K562 (cell line): ENCODE measurements at regions not wholly inside any gene's neighbourhood (a gene's known extent, or its start where the extent isn't known, plus 50 kb on each side); places are given as distances from the start of the nearest gene placed in this dataset.

Experiments used
- CEBPB ChIP-seq: fragments of 450-650 bp; IDR thresholded peaks from 2 replicates; pipeline ENCODE4 v1.6.1; 2016; ENCODE audit warnings: missing genetic modification characterization, missing compliant biosample characterization
- CEBPG ChIP-seq, 3 experiments: fragments of 200-800 bp in 1 of 3; sonication (Bioruptor generic) in 1 of 3; sonication (generic) in 1 of 3; formaldehyde crosslinking in 1 of 3; IDR thresholded peaks in 2 of 3; conservative IDR thresholded peaks in 1 of 3; 2 replicates each; pipeline versions ENCODE4 v1.6.1 to v1.8.0; 2016 to 2022; ENCODE audit warnings: missing compliant biosample characterization in 2 of 3, missing genetic modification characterization in 2 of 3, mild to moderate bottlenecking in 1 of 3, missing genetic modification reagents in 1 of 3
- TF ChIP-seq, protein P1 (sequence below), 3 experiments: IDR thresholded peaks in 2 of 3; conservative IDR thresholded peaks in 1 of 3; 2 replicates each; pipeline ENCODE4 v1.5.1; 2011 to 2012; ENCODE audit warnings: low read length in 3 of 3, mild to moderate bottlenecking in 3 of 3, control low read depth in 2 of 3, improper control_type of control experiment in 1 of 3, inconsistent platforms in 1 of 3, low read depth in 1 of 3, mixed read lengths in 1 of 3, moderate library complexity in 1 of 3; ENCODE audit not compliant: insufficient read depth in 2 of 3
- TF ChIP-seq, protein P2 (sequence below), 2 experiments: fragments of 450-650 bp; formaldehyde crosslinking in 1 of 2; IDR thresholded peaks; 2 replicates each; pipeline versions ENCODE4 v1.4.0 to v1.6.1; 2014 to 2020; ENCODE audit warnings: mild to moderate bottlenecking in 2 of 2, borderline replicate concordance in 1 of 2, low read depth in 1 of 2

DNA sequence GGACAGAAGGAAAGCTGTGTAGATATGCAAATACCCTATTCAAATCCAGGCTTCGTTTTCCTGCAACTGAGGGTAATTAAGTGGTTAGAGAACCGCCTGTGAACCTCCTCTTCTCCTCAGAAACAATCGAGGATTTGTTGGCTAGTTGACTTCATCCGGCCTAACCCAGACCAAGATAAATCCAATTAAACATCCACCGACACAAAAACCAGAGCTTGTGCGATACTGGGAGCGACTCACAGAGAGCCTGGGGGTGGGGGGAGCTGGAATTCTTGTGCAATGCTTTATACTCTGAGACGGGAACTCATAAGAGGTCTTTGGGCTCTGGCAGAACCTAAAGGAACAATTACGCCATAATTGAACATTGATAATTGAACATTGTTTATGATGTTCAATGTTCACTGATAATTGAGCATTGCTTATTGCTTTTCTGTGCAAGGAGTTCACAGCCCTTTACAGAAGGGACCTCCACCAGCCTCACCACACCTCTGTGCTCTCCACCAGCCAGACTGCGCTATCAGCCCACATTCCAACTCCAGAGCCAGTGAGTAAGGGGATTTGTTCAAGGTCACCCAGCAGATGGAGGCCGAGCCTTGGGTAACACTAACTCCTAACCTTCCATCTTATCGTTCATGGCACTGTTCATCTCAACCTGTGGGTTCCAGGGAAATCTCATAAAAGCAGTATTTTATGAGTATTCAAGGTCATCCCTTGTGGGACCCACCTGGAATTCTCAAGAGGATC is 429.6 kb upstream of the JARID2 start (continued):
- TF ChIP-seq CEBPG (CRISPR knock-in tag; IDR thresholded peaks at IDR 0.05): peak; percentile 15; the same call in 1 of the 2 replicates
- 0 out of 4 replicates have a peak, but pooled peaks of 1 of the 2 experiments have one; percentile 31 for TF ChIP-seq CEBPG (tag; conservative IDR thresholded peaks at IDR 0.05 in 1 of 2, IDR thresholded peaks at IDR 0.05 in 1 of 2)
- TF ChIP-seq, protein P1, sequence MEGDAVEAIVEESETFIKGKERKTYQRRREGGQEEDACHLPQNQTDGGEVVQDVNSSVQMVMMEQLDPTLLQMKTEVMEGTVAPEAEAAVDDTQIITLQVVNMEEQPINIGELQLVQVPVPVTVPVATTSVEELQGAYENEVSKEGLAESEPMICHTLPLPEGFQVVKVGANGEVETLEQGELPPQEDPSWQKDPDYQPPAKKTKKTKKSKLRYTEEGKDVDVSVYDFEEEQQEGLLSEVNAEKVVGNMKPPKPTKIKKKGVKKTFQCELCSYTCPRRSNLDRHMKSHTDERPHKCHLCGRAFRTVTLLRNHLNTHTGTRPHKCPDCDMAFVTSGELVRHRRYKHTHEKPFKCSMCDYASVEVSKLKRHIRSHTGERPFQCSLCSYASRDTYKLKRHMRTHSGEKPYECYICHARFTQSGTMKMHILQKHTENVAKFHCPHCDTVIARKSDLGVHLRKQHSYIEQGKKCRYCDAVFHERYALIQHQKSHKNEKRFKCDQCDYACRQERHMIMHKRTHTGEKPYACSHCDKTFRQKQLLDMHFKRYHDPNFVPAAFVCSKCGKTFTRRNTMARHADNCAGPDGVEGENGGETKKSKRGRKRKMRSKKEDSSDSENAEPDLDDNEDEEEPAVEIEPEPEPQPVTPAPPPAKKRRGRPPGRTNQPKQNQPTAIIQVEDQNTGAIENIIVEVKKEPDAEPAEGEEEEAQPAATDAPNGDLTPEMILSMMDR (IDR thresholded peaks at IDR 0.05 in 2 of 3, conservative IDR thresholded peaks at IDR 0.05 in 1 of 3; ENCODE audit: insufficient read depth in 2 of 3, low read depth in 1 of 3, low read length in 3 of 3): peak in 2 of 3 experiments; percentile 16 to 29; a peak in 2 of 6 replicates
- TF ChIP-seq CEBPB (tag): peak; percentile 68
- TF ChIP-seq, protein P2, sequence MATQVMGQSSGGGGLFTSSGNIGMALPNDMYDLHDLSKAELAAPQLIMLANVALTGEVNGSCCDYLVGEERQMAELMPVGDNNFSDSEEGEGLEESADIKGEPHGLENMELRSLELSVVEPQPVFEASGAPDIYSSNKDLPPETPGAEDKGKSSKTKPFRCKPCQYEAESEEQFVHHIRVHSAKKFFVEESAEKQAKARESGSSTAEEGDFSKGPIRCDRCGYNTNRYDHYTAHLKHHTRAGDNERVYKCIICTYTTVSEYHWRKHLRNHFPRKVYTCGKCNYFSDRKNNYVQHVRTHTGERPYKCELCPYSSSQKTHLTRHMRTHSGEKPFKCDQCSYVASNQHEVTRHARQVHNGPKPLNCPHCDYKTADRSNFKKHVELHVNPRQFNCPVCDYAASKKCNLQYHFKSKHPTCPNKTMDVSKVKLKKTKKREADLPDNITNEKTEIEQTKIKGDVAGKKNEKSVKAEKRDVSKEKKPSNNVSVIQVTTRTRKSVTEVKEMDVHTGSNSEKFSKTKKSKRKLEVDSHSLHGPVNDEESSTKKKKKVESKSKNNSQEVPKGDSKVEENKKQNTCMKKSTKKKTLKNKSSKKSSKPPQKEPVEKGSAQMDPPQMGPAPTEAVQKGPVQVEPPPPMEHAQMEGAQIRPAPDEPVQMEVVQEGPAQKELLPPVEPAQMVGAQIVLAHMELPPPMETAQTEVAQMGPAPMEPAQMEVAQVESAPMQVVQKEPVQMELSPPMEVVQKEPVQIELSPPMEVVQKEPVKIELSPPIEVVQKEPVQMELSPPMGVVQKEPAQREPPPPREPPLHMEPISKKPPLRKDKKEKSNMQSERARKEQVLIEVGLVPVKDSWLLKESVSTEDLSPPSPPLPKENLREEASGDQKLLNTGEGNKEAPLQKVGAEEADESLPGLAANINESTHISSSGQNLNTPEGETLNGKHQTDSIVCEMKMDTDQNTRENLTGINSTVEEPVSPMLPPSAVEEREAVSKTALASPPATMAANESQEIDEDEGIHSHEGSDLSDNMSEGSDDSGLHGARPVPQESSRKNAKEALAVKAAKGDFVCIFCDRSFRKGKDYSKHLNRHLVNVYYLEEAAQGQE (IDR thresholded peaks at IDR 0.05; ENCODE audit: borderline replicate concordance): peak; percentile 38; the same call in 1 of the 2 replicates
- TF ChIP-seq, protein P2 (CRISPR knock-in tag; IDR thresholded peaks at IDR 0.05; ENCODE audit: low read depth): no peak
